HepG2 (cell line): ENCODE measurements at regions not wholly inside any gene's neighbourhood (a gene's known extent, or its start where the extent isn't known, plus 50 kb on each side); places are given as distances from the start of the nearest gene placed in this dataset.

ENCODE experiments used
- CEBPB ChIP-seq: IDR thresholded peaks from 2 replicates; pipeline ENCODE4 v1.6.1; 2011; ENCODE audit warnings: low read depth, low read length, improper control_type of control experiment, borderline replicate concordance
- NFRKB ChIP-seq: fragments of 450-650 bp; IDR thresholded peaks from 2 replicates; pipeline ENCODE4 v1.6.1; 2017
- NR2F6 ChIP-seq, 2 experiments: IDR thresholded peaks; 2 replicates each; pipeline ENCODE4 v1.6.1; 2016; ENCODE audit warnings: antibody characterized with exemption in 1 of 2, mild to moderate bottlenecking in 1 of 2
- POLR2A ChIP-seq, 2 experiments: IDR thresholded peaks; 2 replicates each; pipeline ENCODE4 v1.6.1; 2011; ENCODE audit warnings: low read depth in 2 of 2, low read length in 2 of 2, mild to moderate bottlenecking in 1 of 2, moderate library complexity in 1 of 2; ENCODE audit not compliant: insufficient read depth in 1 of 2
- SIX1 ChIP-seq: sonication (generic); formaldehyde crosslinking; IDR thresholded peaks from 2 replicates; pipeline ENCODE4 v1.4.0; 2020; ENCODE audit warnings: missing genetic modification reagents, borderline replicate concordance
- TF ChIP-seq, protein P1 (sequence below): sonication (generic); formaldehyde crosslinking; IDR thresholded peaks from 2 replicates; pipeline ENCODE4 v1.5.0; 2020; ENCODE audit warnings: missing genetic modification reagents

DNA sequence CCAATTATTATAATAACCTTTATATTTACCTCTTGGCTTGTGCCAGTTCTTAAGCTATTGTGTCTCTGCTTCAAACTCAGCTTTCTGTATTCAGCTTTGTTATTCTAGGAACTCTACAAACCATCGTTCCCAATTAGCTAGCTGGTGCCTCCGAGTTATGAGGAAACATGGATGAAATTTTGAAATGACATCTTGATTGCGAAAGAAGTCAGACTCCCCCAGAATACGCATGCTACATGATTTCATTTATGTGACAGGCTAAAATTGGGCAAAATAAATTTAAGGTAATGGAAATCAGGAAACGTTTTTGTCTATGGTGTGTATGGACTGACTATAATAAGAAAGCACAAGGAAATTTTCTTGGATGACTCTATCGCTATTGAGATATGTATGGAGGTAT, 256.8 kb upstream of the NCAM2 start:
- TF ChIP-seq NR2F6 (IDR thresholded peaks at IDR 0.05) (no peak), NR2F6 (CRISPR knock-in tag; IDR thresholded peaks at IDR 0.05) (no peak), POLR2A (IDR thresholded peaks at IDR 0.05; ENCODE audit: insufficient read depth in 1 of 2, low read depth in 2 of 2, low read length in 2 of 2) (no peak), SIX1 (no peak), CEBPB (peak; percentile 71; the same call in 1 of the 2 replicates), NFRKB (no peak)
- TF ChIP-seq, protein P1, sequence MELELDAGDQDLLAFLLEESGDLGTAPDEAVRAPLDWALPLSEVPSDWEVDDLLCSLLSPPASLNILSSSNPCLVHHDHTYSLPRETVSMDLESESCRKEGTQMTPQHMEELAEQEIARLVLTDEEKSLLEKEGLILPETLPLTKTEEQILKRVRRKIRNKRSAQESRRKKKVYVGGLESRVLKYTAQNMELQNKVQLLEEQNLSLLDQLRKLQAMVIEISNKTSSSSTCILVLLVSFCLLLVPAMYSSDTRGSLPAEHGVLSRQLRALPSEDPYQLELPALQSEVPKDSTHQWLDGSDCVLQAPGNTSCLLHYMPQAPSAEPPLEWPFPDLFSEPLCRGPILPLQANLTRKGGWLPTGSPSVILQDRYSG (CRISPR knock-in tag): no peak
